ENCODE measurements at regions not wholly inside any gene's neighbourhood (a gene's known extent, or its start where the extent isn't known, plus 50 kb on each side); places are given as distances from the start of the nearest gene placed in this dataset.

DNA sequence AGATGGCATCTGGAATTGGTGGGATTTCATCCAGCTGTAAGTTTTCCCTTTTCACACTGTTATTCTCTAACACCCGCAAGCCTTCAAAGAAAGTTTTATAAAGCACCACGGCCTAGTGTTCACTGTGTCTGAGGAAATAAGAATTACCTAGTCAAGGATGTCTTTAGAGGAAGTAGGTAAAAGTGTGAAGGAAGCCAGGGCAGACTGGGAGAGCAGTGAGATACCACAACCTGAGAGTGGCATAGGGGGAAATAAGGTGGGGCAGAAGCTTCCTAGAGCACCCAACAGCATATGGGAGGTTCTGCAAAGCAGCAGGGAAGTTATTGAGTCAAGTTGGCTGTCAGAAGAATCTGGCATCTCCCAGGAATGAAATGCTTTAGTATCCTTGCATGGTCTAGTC is 241.2 kb downstream of the CETN3 start:
- no peaks in the 10 kb centered on the region for H3K36me3 Mint-ChIP-seq (ENCODE audit: unreplicated experiment)
- H3K27ac Mint-ChIP-seq (ENCODE audit: unreplicated experiment), result no peak overlapping the region
- TF ChIP-seq, protein P1, sequence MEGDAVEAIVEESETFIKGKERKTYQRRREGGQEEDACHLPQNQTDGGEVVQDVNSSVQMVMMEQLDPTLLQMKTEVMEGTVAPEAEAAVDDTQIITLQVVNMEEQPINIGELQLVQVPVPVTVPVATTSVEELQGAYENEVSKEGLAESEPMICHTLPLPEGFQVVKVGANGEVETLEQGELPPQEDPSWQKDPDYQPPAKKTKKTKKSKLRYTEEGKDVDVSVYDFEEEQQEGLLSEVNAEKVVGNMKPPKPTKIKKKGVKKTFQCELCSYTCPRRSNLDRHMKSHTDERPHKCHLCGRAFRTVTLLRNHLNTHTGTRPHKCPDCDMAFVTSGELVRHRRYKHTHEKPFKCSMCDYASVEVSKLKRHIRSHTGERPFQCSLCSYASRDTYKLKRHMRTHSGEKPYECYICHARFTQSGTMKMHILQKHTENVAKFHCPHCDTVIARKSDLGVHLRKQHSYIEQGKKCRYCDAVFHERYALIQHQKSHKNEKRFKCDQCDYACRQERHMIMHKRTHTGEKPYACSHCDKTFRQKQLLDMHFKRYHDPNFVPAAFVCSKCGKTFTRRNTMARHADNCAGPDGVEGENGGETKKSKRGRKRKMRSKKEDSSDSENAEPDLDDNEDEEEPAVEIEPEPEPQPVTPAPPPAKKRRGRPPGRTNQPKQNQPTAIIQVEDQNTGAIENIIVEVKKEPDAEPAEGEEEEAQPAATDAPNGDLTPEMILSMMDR (IDR thresholded peaks at IDR 0.05; ENCODE audit: partially characterized antibody, unreplicated experiment), result no peak
- no peak for DNase-seq
- H3K27me3 Mint-ChIP-seq (ENCODE audit: unreplicated experiment), result no peaks in the 10 kb centered on the region
- no peak overlapping the region for H3K4me3 Mint-ChIP-seq (ENCODE audit: unreplicated experiment)
- peaks cover 8% of the 10 kb centered on the region for H3K4me1 Mint-ChIP-seq (ENCODE audit: low read depth, unreplicated experiment)
- H3K9me3 Mint-ChIP-seq (ENCODE audit: unreplicated experiment), result no peaks in the 10 kb centered on the region

DNA sequence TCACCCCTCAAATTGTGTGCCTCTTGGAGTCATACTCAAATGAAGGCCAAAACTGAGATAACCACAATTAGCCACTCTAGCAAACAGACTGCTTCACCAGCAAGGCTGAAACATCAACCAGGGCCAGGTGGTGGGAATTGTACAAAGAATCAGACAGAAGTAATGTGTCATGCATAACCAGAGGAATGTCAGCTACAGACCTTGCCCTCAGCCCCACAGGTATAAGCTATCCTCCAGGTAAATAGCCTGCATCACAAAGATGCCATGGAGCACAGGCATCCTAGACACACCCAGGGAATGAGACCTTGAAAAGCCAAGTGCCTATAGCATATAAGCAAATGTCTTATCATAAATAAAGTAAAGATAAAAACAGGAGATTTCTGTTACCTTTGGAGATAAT is 242.7 kb downstream of the CETN3 start:
- TF ChIP-seq, protein P1 (IDR thresholded peaks at IDR 0.05; ENCODE audit: partially characterized antibody, unreplicated experiment), result no peak
- Mint-ChIP-seq H3K9me3 (ENCODE audit: unreplicated experiment) (no peaks in the 10 kb centered on the region), H3K27ac (ENCODE audit: unreplicated experiment) (no peak overlapping the region), H3K4me3 (ENCODE audit: unreplicated experiment) (no peak overlapping the region), H3K4me1 (ENCODE audit: low read depth, unreplicated experiment) (peaks cover 8% of the 10 kb centered on the region), H3K27me3 (ENCODE audit: unreplicated experiment) (no peaks in the 10 kb centered on the region), H3K36me3 (ENCODE audit: unreplicated experiment) (no peaks in the 10 kb centered on the region)
- DNase-seq, result no peak

DNA sequence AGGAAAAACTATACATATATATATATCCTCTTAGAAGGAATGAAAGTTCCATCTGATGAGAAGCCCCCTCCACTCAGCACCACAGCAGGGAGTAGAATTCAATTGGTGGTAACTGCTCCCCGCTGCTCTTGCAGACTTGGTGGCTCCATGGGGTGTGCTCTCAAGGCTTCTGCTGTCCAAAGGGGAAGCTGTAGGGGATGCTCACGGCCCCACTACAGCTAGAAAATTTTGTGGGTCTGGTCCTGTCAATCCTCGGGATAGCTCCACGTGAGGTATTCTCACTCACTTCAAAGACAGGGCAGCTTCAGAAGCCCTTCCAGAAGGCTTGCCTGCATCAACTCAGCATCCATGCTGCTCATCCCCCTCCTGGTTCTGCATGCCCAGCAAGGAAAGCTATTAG is 247.2 kb downstream of the CETN3 start:
- no peaks in the 10 kb centered on the region for H3K9me3 Mint-ChIP-seq (ENCODE audit: unreplicated experiment)
- H3K4me3 Mint-ChIP-seq (ENCODE audit: unreplicated experiment), result no peak overlapping the region
- DNase-seq, result no peak
- H3K36me3 Mint-ChIP-seq (ENCODE audit: unreplicated experiment), result no peaks in the 10 kb centered on the region
- TF ChIP-seq, protein P1 (IDR thresholded peaks at IDR 0.05; ENCODE audit: partially characterized antibody, unreplicated experiment), result no peak
- no peaks in the 10 kb centered on the region for H3K4me1 Mint-ChIP-seq (ENCODE audit: low read depth, unreplicated experiment)
- no peaks in the 10 kb centered on the region for H3K27me3 Mint-ChIP-seq (ENCODE audit: unreplicated experiment)
- H3K27ac Mint-ChIP-seq (ENCODE audit: unreplicated experiment), result no peak overlapping the region

DNA sequence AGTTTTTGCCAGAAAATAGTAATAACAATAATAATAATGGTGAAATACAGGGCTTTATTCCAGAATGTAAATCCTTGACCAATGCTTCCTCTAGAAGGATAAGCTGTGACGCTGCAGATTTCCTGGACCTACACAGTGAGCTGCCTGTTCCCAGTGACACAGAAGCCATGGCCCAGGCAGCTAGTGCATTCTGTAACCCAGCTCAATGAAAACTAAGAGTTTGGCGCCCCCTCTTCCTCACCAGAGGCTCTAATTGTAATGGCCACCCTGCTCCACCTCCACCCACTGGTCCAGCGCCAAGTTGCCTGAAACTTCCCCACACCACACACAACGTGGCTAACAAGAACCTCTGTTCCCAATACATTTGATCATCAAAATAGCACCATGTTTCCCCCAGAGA is 248.1 kb downstream of the CETN3 start:
- H3K9me3 Mint-ChIP-seq (ENCODE audit: unreplicated experiment), result no peaks in the 10 kb centered on the region
- no peak overlapping the region for H3K27ac Mint-ChIP-seq (ENCODE audit: unreplicated experiment)
- no peaks in the 10 kb centered on the region for H3K27me3 Mint-ChIP-seq (ENCODE audit: unreplicated experiment)
- H3K4me1 Mint-ChIP-seq (ENCODE audit: low read depth, unreplicated experiment), result no peaks in the 10 kb centered on the region
- TF ChIP-seq, protein P1 (IDR thresholded peaks at IDR 0.05; ENCODE audit: partially characterized antibody, unreplicated experiment), result no peak
- peak; percentile 26 for DNase-seq
- H3K4me3 Mint-ChIP-seq (ENCODE audit: unreplicated experiment), result no peak overlapping the region
- H3K36me3 Mint-ChIP-seq (ENCODE audit: unreplicated experiment), result no peaks in the 10 kb centered on the region

DNA sequence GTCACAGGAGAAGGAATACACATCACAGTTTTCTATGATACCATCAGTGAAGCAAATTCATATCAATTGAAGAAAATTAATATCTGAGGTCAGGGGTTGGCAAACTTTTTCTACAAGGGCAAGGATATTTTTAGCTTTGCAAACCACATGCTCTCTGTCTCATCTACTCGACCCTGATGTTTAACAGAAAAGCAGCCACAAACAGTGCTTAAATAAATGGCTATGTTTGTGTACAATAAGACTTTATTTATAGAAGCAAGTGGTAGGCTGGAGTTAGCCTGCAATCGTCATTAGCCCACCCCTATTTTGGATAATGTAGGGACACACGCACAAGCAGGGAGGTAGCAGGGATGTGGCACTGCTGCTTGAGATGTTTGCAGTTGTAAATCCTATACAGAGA is 251.4 kb downstream of the CETN3 start:
- Mint-ChIP-seq H3K9me3 (ENCODE audit: unreplicated experiment) (no peaks in the 10 kb centered on the region), H3K36me3 (ENCODE audit: unreplicated experiment) (no peaks in the 10 kb centered on the region), H3K4me1 (ENCODE audit: low read depth, unreplicated experiment) (no peaks in the 10 kb centered on the region), H3K27ac (ENCODE audit: unreplicated experiment) (no peak overlapping the region), H3K27me3 (ENCODE audit: unreplicated experiment) (peaks cover 5% of the 10 kb centered on the region), H3K4me3 (ENCODE audit: unreplicated experiment) (no peak overlapping the region)
- DNase-seq, result no peak
- TF ChIP-seq, protein P1 (IDR thresholded peaks at IDR 0.05; ENCODE audit: partially characterized antibody, unreplicated experiment), result no peak
